GM12878 (cell line): ENCODE measurements at regions not wholly inside any gene's neighbourhood (a gene's known extent, or its start where the extent isn't known, plus 50 kb on each side); places are given as distances from the start of the nearest gene placed in this dataset.

Experiments
- ATAC-seq: fragments of 200-7000 bp; cut with Tn5 transposase; 3 replicates; pipeline ENCODE4 v1.9.1; 2020; ENCODE audit warnings: mild to moderate bottlenecking, moderate library complexity
- BruUV-seq: library from RNA; stranded (reverse); fragments of 400-500 nt; replicated peaks from 2 replicates; lab custom pipeline; 2021; lab: Mats Ljungman, UMichigan
- CTCF ChIA-PET: fragments of 300-600 bp; sonication (Branson Sonifier 250); formaldehyde crosslinking; extraction: SDS; loops from one replicate; lab custom pipeline; 2021; ENCODE audit warnings: inconsistent platforms; lab: Yijun Ruan, JAX
- POLR2A ChIA-PET: fragments of 350-600 bp; formaldehyde crosslinking; extraction: SDS; loops from one replicate; lab custom pipeline; 2021; ENCODE audit warnings: inconsistent platforms; lab: Charles Lee
- RAD21 ChIA-PET: fragments of 300-600 bp; sonication (Branson Sonifier 250); formaldehyde crosslinking; loops from one replicate; lab custom pipeline; 2023; ENCODE audit warnings: antibody characterized with exemption; ENCODE audit not compliant: unreplicated experiment; lab: Charles Lee
- SMC1A ChIA-PET: fragments of 300-600 bp; sonication (Branson Sonifier 250); formaldehyde crosslinking; loops from one replicate; lab custom pipeline; 2023; ENCODE audit not compliant: unreplicated experiment, uncharacterized antibody; lab: Charles Lee
- DNase-seq: peaks from one replicate; pipeline ENCODE4 v3.0.0-alpha.2; 2011; ENCODE audit warnings: low read depth, low spot score
- FAIRE-seq: peaks from 3 replicates; lab custom pipeline; 2011; peaks lifted over from hg19 to GRCh38; lab: Jason Lieb, UNC
- H2AFZ ChIP-seq: 2 replicates; pipeline ENCODE4 v1.6.0; 2011; ENCODE audit warnings: low read depth, low read length, control low read depth; ENCODE audit not compliant: control insufficient read depth
- H3K27ac ChIP-seq: 2 replicates; pipeline ENCODE4 v1.5.1; 2011; ENCODE audit warnings: control low read depth; ENCODE audit not compliant: control insufficient read depth, insufficient read depth
- H3K27me3 ChIP-seq, 2 experiments: replicated peaks in 1 of 2; 2 replicates each; pipeline versions ENCODE4 v1.6.0 to v1.6.1; 2011; ENCODE audit warnings: low read length in 1 of 2; ENCODE audit not compliant: control insufficient read depth in 2 of 2, insufficient read depth in 2 of 2
- H3K36me3 ChIP-seq, 2 experiments: 2 replicates each; pipeline ENCODE4 v1.5.1; 2011; ENCODE audit warnings: low read length in 1 of 2; ENCODE audit not compliant: control insufficient read depth in 2 of 2, insufficient read depth in 2 of 2
- H3K4me1 ChIP-seq: 2 replicates; pipeline ENCODE4 v1.6.1; 2011; ENCODE audit warnings: mild to moderate bottlenecking, low read length, moderate library complexity, mixed read lengths; ENCODE audit not compliant: control insufficient read depth, insufficient read depth
- H3K4me2 ChIP-seq: 2 replicates; pipeline ENCODE4 v1.6.0; 2011; ENCODE audit warnings: control low read depth; ENCODE audit not compliant: control insufficient read depth, insufficient read depth
- H3K4me3 ChIP-seq: fragments of 200-600 bp; sonication (generic); 2 replicates; pipeline ENCODE4 v1.5.1; 2016
- H3K79me2 ChIP-seq: 2 replicates; pipeline ENCODE4 v1.6.0; 2011; ENCODE audit warnings: low read length; ENCODE audit not compliant: control insufficient read depth, insufficient read depth
- H3K9ac ChIP-seq: 2 replicates; pipeline ENCODE4 v1.8.0; 2011; ENCODE audit warnings: low read length, control low read depth, mixed read lengths; ENCODE audit not compliant: control insufficient read depth, insufficient read depth
- H3K9me3 ChIP-seq: replicated peaks from 3 replicates; pipeline ENCODE4 v1.5.1; 2011; ENCODE audit warnings: mild to moderate bottlenecking, low read length; ENCODE audit not compliant: control insufficient read depth, insufficient read depth
- H4K20me1 ChIP-seq: 2 replicates; pipeline ENCODE4 v1.6.0; 2011; ENCODE audit not compliant: control insufficient read depth, insufficient read depth
- CREB1 ChIP-seq: IDR thresholded peaks from 2 replicates; pipeline ENCODE4 v1.6.1; 2012; ENCODE audit warnings: low read depth, mild to moderate bottlenecking, inconsistent platforms
- MTA2 ChIP-seq: fragments of 450-650 bp; IDR thresholded peaks from 2 replicates; pipeline ENCODE4 v1.6.1; 2016; ENCODE audit warnings: low read depth, mild to moderate bottlenecking, moderate library complexity
- NFYB ChIP-seq: IDR thresholded peaks from 2 replicates; pipeline ENCODE4 v1.6.1; 2011; ENCODE audit warnings: low read depth, mild to moderate bottlenecking, low read length, improper control_type of control experiment, moderate library complexity; ENCODE audit not compliant: insufficient read depth
- NKRF ChIP-seq: fragments of 450-650 bp; conservative IDR thresholded peaks from 2 replicates; pipeline ENCODE4 v1.6.1; 2017; ENCODE audit warnings: mild to moderate bottlenecking, moderate library complexity
- SREBF1 ChIP-seq: IDR thresholded peaks from 2 replicates; pipeline ENCODE4 v1.6.1; 2012; ENCODE audit warnings: mild to moderate bottlenecking, low read length
- SUZ12 ChIP-seq: fragments of 200-600 bp; sonication (generic); IDR thresholded peaks from one replicate; pipeline ENCODE4 v1.6.1; 2018; ENCODE audit warnings: antibody characterized with exemption, mild to moderate bottlenecking; ENCODE audit not compliant: unreplicated experiment
- ZZZ3 ChIP-seq: IDR thresholded peaks from 2 replicates; pipeline ENCODE4 v1.6.1; 2011; ENCODE audit warnings: low read depth; ENCODE audit not compliant: control insufficient read depth, insufficient read length
- WGBS: methylation state at CpG from one replicate; pipeline ENCODE4 v1.1.6; 2016; ENCODE audit warnings: low lambda C conversion rate; ENCODE audit not compliant: insufficient replicate concordance, insufficient coverage; ENCODE audit errors: missing lambda C conversion rate; 5-methylcytosine and 5-hydroxymethylcytosine counted together
- in situ Hi-C: fragments of 300-500 bp; cut with MboI; formaldehyde crosslinking; loops from 9 replicates; pipeline ENCODE4 v1.14.3; 2018; ENCODE audit warnings: mixed read lengths
- intact Hi-C: fragments of 100-400 bp; cut with micrococcal nuclease; formaldehyde crosslinking; loops from one replicate; pipeline ENCODE4 v1.14.2; 2022; ENCODE audit not compliant: unreplicated experiment
- TF ChIP-seq, protein P1 (sequence below): fragments of 450-650 bp; formaldehyde crosslinking; IDR thresholded peaks from 2 replicates; pipeline ENCODE4 v1.4.0; 2020; ENCODE audit warnings: mild to moderate bottlenecking, moderate library complexity
- TF ChIP-seq, protein P2 (sequence below): fragments of 450-650 bp; formaldehyde crosslinking; IDR thresholded peaks from 2 replicates; pipeline ENCODE4 v1.5.0; 2022; ENCODE audit warnings: mild to moderate bottlenecking, missing genetic modification characterization

- TF ChIP-seq, protein P1, sequence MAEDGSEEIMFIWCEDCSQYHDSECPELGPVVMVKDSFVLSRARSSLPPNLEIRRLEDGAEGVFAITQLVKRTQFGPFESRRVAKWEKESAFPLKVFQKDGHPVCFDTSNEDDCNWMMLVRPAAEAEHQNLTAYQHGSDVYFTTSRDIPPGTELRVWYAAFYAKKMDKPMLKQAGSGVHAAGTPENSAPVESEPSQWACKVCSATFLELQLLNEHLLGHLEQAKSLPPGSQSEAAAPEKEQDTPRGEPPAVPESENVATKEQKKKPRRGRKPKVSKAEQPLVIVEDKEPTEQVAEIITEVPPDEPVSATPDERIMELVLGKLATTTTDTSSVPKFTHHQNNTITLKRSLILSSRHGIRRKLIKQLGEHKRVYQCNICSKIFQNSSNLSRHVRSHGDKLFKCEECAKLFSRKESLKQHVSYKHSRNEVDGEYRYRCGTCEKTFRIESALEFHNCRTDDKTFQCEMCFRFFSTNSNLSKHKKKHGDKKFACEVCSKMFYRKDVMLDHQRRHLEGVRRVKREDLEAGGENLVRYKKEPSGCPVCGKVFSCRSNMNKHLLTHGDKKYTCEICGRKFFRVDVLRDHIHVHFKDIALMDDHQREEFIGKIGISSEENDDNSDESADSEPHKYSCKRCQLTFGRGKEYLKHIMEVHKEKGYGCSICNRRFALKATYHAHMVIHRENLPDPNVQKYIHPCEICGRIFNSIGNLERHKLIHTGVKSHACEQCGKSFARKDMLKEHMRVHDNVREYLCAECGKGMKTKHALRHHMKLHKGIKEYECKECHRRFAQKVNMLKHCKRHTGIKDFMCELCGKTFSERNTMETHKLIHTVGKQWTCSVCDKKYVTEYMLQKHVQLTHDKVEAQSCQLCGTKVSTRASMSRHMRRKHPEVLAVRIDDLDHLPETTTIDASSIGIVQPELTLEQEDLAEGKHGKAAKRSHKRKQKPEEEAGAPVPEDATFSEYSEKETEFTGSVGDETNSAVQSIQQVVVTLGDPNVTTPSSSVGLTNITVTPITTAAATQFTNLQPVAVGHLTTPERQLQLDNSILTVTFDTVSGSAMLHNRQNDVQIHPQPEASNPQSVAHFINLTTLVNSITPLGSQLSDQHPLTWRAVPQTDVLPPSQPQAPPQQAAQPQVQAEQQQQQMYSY, result no peak
- TF ChIP-seq SUZ12, result no peak
- no peak for TF ChIP-seq CREB1
- no peak for TF ChIP-seq NFYB
Measured at GRCh38 chr18:10089881-10090280, 176.1 kb downstream of the VAPA start (continued).

DNA sequence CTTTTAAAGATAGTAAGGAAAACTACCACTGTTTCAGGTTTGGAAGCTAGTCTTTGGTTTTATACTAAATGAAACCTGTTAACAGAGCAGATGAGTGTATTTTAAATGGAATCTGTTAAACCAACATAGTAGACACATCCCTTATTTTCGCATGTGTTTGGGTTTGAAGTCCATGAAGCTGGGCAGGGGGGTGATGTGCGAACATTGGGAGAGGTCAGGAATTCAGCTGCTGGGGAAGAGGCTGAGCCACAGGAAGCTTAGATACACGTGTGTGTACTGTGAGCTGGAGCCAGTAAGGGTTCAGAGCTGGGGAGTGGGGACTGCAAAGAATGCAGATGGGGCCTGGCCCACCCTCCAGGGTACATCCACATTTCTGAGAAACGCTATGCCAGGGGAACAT, 176.9 kb downstream of the VAPA start:
- Histone ChIP-seq H3K79me2 (no peaks in the 10 kb centered on the region), H3K4me2 (no peak overlapping the region), H3K4me3 (no peak overlapping the region), H3K27ac (no peak overlapping the region), H3K36me3 (no peaks in the 10 kb centered on the region), H2AFZ (no peak overlapping the region), H3K4me1 (no peaks in the 10 kb centered on the region), H3K9ac (no peak overlapping the region), H3K9me3 (no peaks in the 10 kb centered on the region), H3K27me3 (peaks cover 0 to 3% of the 10 kb centered on the region in 2 experiments; a peak in 2 of 4 replicates), H4K20me1 (no peaks in the 10 kb centered on the region)
- DNase-seq, result no peak
- BruUV-seq, result no TSS peak
- intact Hi-C loops (no loop called here), in situ Hi-C loops (no loop called here)
- ChIA-PET SMC1A (no interaction called here), RAD21 (no interaction called here), POLR2A (no interaction called here), CTCF (interaction anchor here (0.7 kb wide), 1 partner anchor 157 kb away, joined by 3 read pairs; no protein-coding TSS in a partner anchor)
- FAIRE-seq, result no peak
- TF ChIP-seq, protein P2, sequence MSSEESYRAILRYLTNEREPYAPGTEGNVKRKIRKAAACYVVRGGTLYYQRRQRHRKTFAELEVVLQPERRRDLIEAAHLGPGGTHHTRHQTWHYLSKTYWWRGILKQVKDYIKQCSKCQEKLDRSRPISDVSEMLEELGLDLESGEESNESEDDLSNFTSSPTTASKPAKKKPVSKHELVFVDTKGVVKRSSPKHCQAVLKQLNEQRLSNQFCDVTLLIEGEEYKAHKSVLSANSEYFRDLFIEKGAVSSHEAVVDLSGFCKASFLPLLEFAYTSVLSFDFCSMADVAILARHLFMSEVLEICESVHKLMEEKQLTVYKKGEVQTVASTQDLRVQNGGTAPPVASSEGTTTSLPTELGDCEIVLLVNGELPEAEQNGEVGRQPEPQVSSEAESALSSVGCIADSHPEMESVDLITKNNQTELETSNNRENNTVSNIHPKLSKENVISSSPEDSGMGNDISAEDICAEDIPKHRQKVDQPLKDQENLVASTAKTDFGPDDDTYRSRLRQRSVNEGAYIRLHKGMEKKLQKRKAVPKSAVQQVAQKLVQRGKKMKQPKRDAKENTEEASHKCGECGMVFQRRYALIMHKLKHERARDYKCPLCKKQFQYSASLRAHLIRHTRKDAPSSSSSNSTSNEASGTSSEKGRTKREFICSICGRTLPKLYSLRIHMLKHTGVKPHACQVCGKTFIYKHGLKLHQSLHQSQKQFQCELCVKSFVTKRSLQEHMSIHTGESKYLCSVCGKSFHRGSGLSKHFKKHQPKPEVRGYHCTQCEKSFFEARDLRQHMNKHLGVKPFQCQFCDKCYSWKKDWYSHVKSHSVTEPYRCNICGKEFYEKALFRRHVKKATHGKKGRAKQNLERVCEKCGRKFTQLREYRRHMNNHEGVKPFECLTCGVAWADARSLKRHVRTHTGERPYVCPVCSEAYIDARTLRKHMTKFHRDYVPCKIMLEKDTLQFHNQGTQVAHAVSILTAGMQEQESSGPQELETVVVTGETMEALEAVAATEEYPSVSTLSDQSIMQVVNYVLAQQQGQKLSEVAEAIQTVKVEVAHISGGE (CRISPR knock-in tag), result no peak
- TF ChIP-seq MTA2 (no peak), NKRF (no peak), ZZZ3 (no peak), SREBF1 (no peak)
- WGBS, result 4% methylated on average over 4 of the region's 4 CpGs
- ATAC-seq, result no peak
